B cell (primary cell): ENCODE measurements at regions not wholly inside any gene's neighbourhood (a gene's known extent, or its start where the extent isn't known, plus 50 kb on each side); places are given as distances from the start of the nearest gene placed in this dataset.
A peak's percentile ranks its signal among the peaks of the same experiment; 100 is the strongest.

Experiments
- ATAC-seq: fragments of 200-7000 bp; cut with Tn5 transposase; one replicate; pipeline ENCODE4 v1.10.0; 2021; ENCODE audit warnings: low read depth, mild to moderate bottlenecking, moderate number of reproducible peaks, moderate library complexity
- CTCF ChIA-PET: fragments of 350-600 bp; sonication (Branson Sonifier 250); formaldehyde crosslinking; loops from one replicate; lab custom pipeline; 2021; ENCODE audit warnings: antibody characterized with exemption, inconsistent platforms; lab: Charles Lee
- POLR2A ChIA-PET: fragments of 350-600 bp; sonication (Branson Sonifier 250); formaldehyde crosslinking; loops from one replicate; lab custom pipeline; 2021; ENCODE audit warnings: antibody characterized with exemption; lab: Charles Lee
- DNase-seq: peaks from one replicate; pipeline ENCODE4 v3.0.0; 2013
- H2AFZ ChIP-seq: 2 replicates; pipeline ENCODE4 v1.6.1; 2012; ENCODE audit warnings: mild to moderate bottlenecking, low read depth, low read length; ENCODE audit not compliant: insufficient read depth, poor library complexity, severe bottlenecking
- H3K27ac ChIP-seq, 2 donors: 1 replicate in 1 of 2; 2 replicates in 1 of 2; pipeline ENCODE4 v1.5.1; 2012 to 2013; ENCODE audit warnings: low read length in 2 of 2, mild to moderate bottlenecking in 2 of 2, moderate library complexity in 1 of 2
- H3K27me3 ChIP-seq, 4 experiments: fragments of 200-600 bp in 1 of 4; sonication (generic) in 1 of 4; replicated peaks in 1 of 4; 1 replicate in 2 of 4; 2 replicates in 2 of 4; pipeline versions ENCODE4 v1.6.1 to v1.7.0; 2013 to 2016; ENCODE audit warnings: low read length in 3 of 4, mild to moderate bottlenecking in 2 of 4, mixed read lengths in 1 of 4, moderate library complexity in 1 of 4; ENCODE audit not compliant: insufficient read depth in 4 of 4, control insufficient read depth in 3 of 4; ENCODE audit errors: control extremely low read depth in 1 of 4
- H3K36me3 ChIP-seq, 2 experiments: replicated peaks in 1 of 2; 1 replicate in 1 of 2; 2 replicates in 1 of 2; pipeline versions ENCODE4 v1.6.1 to v1.7.1; 2013; ENCODE audit warnings: low read length in 1 of 2; ENCODE audit not compliant: insufficient read depth in 2 of 2, control insufficient read depth in 1 of 2; ENCODE audit errors: control extremely low read depth in 1 of 2, extremely low read depth in 1 of 2
- H3K4me1 ChIP-seq, 2 donors: fragments of 200-600 bp in 1 of 2; sonication (generic) in 1 of 2; 1 replicate in 1 of 2; 2 replicates in 1 of 2; pipeline versions ENCODE4 v1.5.1 to v1.6.1; 2013 to 2017; ENCODE audit warnings: low read length in 2 of 2; ENCODE audit not compliant: control insufficient read depth in 2 of 2, insufficient read depth in 2 of 2
- H3K4me2 ChIP-seq: replicated peaks from 2 replicates; pipeline ENCODE3; 2012; ENCODE audit warnings: mild to moderate bottlenecking, low read depth, low read length; ENCODE audit not compliant: poor library complexity, severe bottlenecking
- H3K4me3 ChIP-seq, 5 experiments: fragments of 200-600 bp in 1 of 5; sonication (generic) in 1 of 5; 1 replicate in 3 of 5; 2 replicates in 2 of 5; pipeline versions ENCODE4 v1.5.1 to v1.7.0; 2011 to 2016; ENCODE audit warnings: low read length in 4 of 5, mild to moderate bottlenecking in 4 of 5, low read depth in 2 of 5, control low read depth in 1 of 5, moderate library complexity in 1 of 5; ENCODE audit not compliant: insufficient read depth in 1 of 5; ENCODE audit errors: control extremely low read depth in 1 of 5, extremely low read depth in 1 of 5
- H3K79me2 ChIP-seq: fragments of 200-600 bp; sonication (generic); one replicate; pipeline ENCODE4 v1.6.0; 2016; ENCODE audit warnings: low read length; ENCODE audit not compliant: control insufficient read depth, insufficient read depth
- H3K9ac ChIP-seq: fragments of 200-600 bp; sonication (generic); 2 replicates; pipeline ENCODE4 v1.6.1; 2017; ENCODE audit warnings: mild to moderate bottlenecking, low read length, moderate library complexity
- H3K9me3 ChIP-seq, 3 donors: one replicate each; pipeline versions ENCODE4 v1.6.1 to v1.7.1; 2013; ENCODE audit warnings: low read length in 2 of 3; ENCODE audit not compliant: control insufficient read depth in 2 of 3, insufficient read depth in 1 of 3; ENCODE audit errors: control extremely low read depth in 1 of 3
- H4K20me1 ChIP-seq: 2 replicates; pipeline ENCODE4 v1.6.0; 2012; ENCODE audit warnings: mild to moderate bottlenecking, low read length; ENCODE audit not compliant: insufficient read depth, control insufficient read depth, poor library complexity, severe bottlenecking
- H3K27ac Mint-ChIP-seq: one replicate; pipeline ENCODE4 v1.8.0; 2021; ENCODE audit warnings: mixed read lengths
- H3K27me3 Mint-ChIP-seq: one replicate; pipeline ENCODE4 v1.8.0; 2021; ENCODE audit warnings: mixed read lengths
- H3K4me1 Mint-ChIP-seq: one replicate; pipeline ENCODE4 v1.8.0; 2021; ENCODE audit warnings: mixed read lengths
- H3K4me3 Mint-ChIP-seq: one replicate; pipeline ENCODE4 v1.8.0; 2021; ENCODE audit warnings: mixed read lengths
- H3K9me3 Mint-ChIP-seq: one replicate; pipeline ENCODE4 v1.8.0; 2022; ENCODE audit warnings: mixed read lengths; ENCODE audit not compliant: insufficient read depth
- CTCF ChIP-seq: fragments of 200-600 bp; IDR thresholded peaks from one replicate; pipeline ENCODE4 v1.8.0; 2022; ENCODE audit warnings: antibody characterized with exemption, mild to moderate bottlenecking
- EZH2 ChIP-seq: IDR thresholded peaks from 2 replicates; pipeline ENCODE4 v1.6.1; 2012; ENCODE audit warnings: borderline replicate concordance, low read depth, mild to moderate bottlenecking, moderate library complexity, low read length; ENCODE audit not compliant: insufficient read depth, poor library complexity, severe bottlenecking
- WGBS: methylation state at CpG from one replicate; pipeline ENCODE4 v1.1.5; 2013; ENCODE audit warnings: missing lambda C conversion rate; ENCODE audit not compliant: insufficient coverage; 5-methylcytosine and 5-hydroxymethylcytosine counted together
- intact Hi-C: fragments of 100-400 bp; cut with micrococcal nuclease; formaldehyde crosslinking; loops from one replicate; pipeline ENCODE4 v1.10.0; 2022

GRCh38 chr3:174438501-174439145 lies 420.5 kb upstream of the NAALADL2 start:
- H3K4me1 Mint-ChIP-seq: peaks cover 11% of the 10 kb centered on the region
- no peak overlapping the region for H3K4me2 ChIP-seq
- ATAC-seq (no peak), DNase-seq (no peak)
- H3K27me3 Mint-ChIP-seq: peaks cover 14% of the 10 kb centered on the region
- ChIA-PET POLR2A (no interaction called here), CTCF (no interaction called here)
- no peak overlapping the region for H3K9ac ChIP-seq
- H3K9me3 Mint-ChIP-seq: no peaks in the 10 kb centered on the region
- no peak overlapping the region for H3K27ac ChIP-seq
- peaks cover 4 to 5% of the 10 kb centered on the region in 2 donors for H3K4me1 ChIP-seq
- no peaks in the 10 kb centered on the region for H3K9me3 ChIP-seq
- no CpG with 5 or more reads among the region's 5 CpGs for WGBS
- no peaks in the 10 kb centered on the region for H3K36me3 ChIP-seq
- no peak overlapping the region for H3K27ac Mint-ChIP-seq
- no peak overlapping the region for H3K4me3 Mint-ChIP-seq
- H3K4me3 ChIP-seq: no peak overlapping the region
- H3K79me2 ChIP-seq: no peaks in the 10 kb centered on the region
- H4K20me1 ChIP-seq: no peaks in the 10 kb centered on the region
- TF ChIP-seq CTCF (no peak), EZH2 (no peak)
- intact Hi-C loops: no loop called here
- H2AFZ ChIP-seq: no peak overlapping the region
- peaks cover 0 to 12% (median 6%) of the 10 kb centered on the region in 4 experiments for H3K27me3 ChIP-seq

GRCh38 chr3:174439331-174440252 lies 419.5 kb upstream of the NAALADL2 start:
- Histone ChIP-seq H3K9me3 (no peaks in the 10 kb centered on the region), H3K4me1 (peaks cover 4 to 5% of the 10 kb centered on the region in 2 donors), H4K20me1 (no peaks in the 10 kb centered on the region), H3K79me2 (no peaks in the 10 kb centered on the region), H3K27me3 (peaks cover 0 to 12% (median 6%) of the 10 kb centered on the region in 4 experiments), H3K4me3 (peak overlapping the region in 1 of 5 experiments; percentile 53), H3K9ac (no peak overlapping the region), H2AFZ (peak overlapping the region; percentile 8), H3K27ac (no peak overlapping the region), H3K36me3 (no peaks in the 10 kb centered on the region), H3K4me2 (peak overlapping the region; percentile 69)
- TF ChIP-seq CTCF (no peak), EZH2 (no peak)
- Mint-ChIP-seq H3K27me3 (peaks cover 14% of the 10 kb centered on the region), H3K27ac (no peak overlapping the region), H3K4me3 (peak overlapping the region; percentile 36), H3K4me1 (peaks cover 11% of the 10 kb centered on the region), H3K9me3 (no peaks in the 10 kb centered on the region)
- DNase-seq (no peak), ATAC-seq (no peak)
- CTCF ChIA-PET: no interaction called here
- POLR2A ChIA-PET: no interaction called here
- 8% methylated on average over 5 of the region's 12 CpGs for WGBS
- intact Hi-C loops: no loop called here
